NOMO-1 (cell line): ENCODE measurements at regions not wholly inside any gene's neighbourhood (a gene's known extent, or its start where the extent isn't known, plus 50 kb on each side); places are given as distances from the start of the nearest gene placed in this dataset.
"Not testable (repeated sequence)": the region's sequence is repeated elsewhere in the genome, so short reads cannot be mapped to it uniquely, and the experiment has no call there.

Experiments used
- DNase-seq, 2 experiments: peaks; one replicate each; lab custom pipeline; 2025; ENCODE audit not compliant: unreplicated experiment in 2 of 2; lab: John Stamatoyannopoulos, UW

DNA sequence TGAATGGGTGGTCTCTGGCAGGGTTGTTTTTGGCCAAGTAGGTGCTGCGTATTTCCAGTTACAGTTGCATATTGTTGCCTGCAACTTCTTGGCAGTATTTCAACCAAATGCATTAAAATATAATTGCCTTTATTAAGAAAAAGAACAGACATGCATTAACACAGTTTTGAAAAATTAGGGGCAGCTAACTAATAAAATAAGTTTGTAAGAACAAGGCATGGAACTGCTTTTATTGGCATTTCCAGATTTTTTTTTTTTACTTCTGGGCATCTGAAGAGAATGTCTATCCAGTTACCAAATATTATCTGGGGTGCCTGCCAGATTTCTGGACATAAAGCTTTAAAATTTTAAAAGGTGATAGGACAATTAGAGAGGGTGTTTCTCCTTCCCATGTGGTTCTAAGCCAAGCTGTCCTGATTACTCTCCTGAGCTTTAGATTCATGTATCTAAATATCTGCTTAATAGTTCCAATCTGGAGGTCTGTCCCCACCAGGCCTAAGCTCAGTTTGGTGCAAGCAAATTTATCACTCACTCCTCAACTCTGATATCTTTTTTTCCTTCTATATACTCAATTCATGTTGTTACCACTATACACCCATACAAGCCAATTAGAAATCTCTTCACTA, 553.3 kb upstream of the USP24 start:
- DNase-seq, result no peak

DNA sequence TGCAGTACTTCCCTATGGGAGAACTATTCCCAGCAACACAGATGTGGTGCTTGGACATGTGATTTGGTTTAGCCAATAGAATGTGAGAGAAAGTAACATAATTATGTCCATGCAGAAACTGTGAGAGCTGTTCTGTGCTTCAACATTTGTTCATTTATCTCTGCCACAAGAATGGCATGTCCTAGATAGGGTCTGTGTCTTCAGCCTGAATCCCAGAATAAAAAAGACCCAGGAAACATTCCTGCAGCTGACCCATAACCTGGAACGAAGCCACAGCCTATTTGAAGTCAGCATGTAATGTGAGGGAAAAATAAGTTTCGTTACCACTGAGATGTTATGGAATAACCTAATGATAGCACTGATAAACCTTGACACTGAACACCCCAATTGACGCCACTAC, 552.0 kb upstream of the USP24 start:
- no peak for DNase-seq

DNA sequence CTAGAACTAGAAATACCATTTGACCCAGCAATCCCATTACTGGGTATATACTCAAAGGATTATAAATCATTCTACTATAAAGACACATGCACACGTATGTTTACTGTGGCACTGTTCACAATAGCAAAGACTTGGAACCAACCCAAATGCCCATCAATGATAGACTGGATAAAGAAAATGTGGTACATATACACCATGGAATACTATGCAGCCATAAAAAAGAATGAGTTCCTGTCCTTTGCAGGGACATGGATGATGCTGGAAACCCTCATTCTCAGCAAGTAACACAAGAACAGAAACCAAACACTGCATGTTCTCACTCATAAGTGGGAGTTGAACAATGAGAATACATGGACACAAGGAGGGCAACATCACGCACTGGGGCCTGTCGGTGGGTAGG, 550.3 kb upstream of the USP24 start:
- DNase-seq, result not testable (repeated sequence)

DNA sequence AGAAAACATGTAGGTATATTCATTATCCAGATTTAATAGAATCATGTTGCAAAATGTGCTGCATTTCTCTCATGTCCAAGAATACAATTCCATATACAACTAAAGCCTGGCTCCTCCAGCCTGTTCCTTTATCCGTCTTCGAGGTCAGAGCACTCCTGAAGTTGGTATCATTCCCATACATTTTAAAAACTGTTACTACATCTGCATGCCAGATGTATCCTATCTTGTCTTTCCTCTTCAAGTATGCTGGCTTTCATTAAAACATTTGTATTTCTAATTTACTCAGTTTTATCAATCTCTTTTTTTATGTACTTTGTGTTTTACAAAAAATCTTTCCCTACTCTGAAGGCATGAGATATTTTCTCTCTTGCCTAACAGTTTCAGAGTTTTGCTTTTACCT, 536.6 kb upstream of the USP24 start:
- DNase-seq, result no peak

DNA sequence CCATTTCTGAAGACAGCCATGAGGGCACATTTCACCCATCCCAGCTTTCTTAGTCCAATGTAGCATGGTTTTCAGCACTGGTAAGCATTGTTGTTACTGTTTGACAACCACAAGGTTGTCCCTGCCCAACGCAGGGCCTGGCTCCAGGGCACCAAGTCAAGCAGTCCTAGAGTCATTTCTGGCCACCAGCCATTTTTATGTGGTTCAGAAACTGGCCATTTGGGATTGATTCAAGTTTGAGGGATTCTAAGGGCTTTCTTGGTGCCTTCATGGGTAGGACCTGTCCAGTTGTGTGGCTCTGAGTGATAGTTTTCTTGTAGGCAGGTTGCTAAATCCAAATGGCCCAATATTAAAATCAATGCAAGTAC, 535.4 kb upstream of the USP24 start:
- no peak for DNase-seq

DNA sequence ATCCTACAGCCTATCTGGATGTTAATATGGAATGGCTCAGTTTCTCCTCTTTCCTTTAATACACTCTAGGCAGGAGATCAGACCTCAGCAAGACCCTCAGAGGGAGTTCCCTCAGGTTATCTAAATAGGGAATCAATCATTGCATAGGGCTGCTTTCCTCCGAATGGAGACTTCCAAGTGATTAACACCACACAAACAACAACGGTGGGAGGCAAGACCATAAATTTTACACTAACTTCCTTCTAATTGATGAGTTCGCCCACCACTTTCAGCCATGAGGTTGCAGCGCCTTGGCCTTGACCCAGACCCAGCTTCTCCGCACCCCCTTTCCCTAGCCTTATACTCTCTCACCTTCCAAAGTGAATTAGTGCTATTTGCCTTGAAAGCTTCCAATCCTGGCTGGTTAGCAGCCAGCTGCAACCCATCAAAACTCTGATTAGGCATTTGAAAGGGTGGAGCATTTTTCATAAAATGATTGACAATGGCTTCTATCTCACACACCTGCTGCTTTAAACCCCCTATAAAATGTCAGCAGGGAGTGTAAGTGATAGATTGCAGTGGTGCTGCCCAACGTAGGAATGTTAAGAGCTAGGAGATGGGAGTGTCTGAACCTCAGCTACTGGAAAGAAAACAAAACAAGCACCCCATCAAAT, 534.9 kb upstream of the USP24 start:
- no peak for DNase-seq

DNA sequence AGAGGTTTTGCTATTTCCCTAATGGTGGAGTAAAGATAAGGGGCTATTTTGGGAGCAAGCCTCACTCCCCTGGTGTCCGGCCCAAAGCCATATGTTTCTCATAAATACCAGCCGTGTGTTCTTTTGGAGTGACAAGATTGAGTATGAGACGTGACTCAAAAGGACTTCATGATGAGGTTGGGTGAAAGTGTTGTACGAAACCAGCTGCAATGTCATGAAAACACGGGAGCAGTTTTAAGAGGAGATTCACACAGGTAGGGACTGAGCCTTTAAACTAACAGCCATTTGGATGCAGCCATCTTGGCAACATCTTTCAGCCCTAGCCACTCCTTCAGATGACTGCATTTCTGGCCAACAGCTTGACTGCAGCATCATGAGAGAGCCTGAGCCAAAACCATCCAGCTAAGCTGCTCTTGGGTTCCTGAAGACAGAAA, 532.3 kb upstream of the USP24 start:
- DNase-seq, result no peak

DNA sequence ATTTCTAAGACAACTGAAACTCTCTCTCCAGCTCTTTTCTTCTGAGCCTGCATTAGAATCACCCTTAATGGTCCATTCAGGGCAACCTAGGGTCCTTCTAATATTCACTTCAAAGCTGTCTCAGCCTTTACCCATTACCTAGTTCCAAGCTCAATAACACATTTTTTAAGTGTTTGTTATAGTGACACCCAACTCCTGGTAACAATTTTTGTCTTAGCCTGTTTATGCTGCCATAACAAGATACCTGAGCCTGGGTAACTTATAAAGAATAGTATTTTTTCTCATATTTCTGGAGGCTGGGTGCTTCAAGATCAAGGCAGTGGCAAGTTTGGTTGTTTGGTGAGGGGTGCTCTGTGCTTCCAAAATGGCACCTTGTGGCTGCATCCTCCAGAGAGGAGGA, 531.5 kb upstream of the USP24 start:
- DNase-seq, result no peak

DNA sequence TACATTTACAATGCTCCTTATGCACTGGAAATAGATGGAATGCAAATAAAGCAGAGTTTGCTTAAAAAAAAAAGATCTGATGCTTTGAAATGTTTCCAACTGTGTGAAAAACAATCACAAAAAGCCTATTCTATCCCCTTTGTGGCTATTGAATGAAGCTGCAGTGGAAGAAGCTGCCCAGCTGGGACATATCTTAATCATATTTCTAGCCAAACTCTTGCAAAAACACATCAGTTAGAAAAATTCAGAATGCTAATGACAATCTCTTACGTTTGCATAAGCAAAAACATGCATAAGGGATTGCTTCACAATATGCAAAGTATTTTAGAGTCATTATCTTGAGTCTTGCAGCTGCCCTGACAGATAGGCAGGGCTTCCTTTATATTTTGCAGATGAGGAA, 526.4 kb upstream of the USP24 start:
- DNase-seq, result no peak

DNA sequence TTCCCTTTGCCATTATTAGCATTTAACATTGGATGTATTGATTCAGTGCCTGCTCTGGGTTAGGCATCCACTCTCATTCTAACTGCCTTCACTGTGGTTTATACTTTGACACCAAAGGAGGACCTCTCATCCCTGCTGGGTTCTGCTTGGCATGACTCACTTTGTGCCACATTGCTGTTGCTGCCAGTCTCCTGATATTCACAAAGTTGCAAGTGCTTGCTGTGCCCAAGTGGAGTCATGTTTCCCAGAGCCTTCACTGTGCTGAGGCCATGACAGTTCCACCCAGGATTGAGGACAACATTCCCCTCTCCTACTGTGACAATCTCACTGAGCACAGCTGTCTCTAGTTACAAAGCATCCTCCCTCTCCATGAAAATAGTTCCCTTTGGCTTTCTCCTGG, 519.9 kb upstream of the USP24 start:
- DNase-seq, result no peak

DNA sequence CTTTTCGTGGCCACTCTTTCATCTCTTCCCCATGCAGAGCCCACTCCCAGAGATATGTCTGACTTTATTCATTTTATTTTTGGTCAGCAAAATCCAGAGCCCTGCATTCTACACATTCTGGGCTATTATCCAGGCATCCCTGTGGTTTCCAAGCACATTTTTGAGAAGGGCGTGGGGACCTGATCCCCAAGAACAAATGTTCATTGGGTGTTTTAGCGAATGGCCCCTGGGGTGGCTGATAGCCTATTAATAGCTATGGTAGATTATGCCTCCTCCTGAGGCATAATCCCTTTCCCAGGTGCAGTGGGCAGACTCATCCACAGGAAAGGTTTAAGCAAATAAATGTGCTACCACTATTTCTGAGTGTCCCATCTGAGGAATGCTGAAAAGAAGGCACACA, 511.8 kb upstream of the USP24 start:
- DNase-seq, result no peak

DNA sequence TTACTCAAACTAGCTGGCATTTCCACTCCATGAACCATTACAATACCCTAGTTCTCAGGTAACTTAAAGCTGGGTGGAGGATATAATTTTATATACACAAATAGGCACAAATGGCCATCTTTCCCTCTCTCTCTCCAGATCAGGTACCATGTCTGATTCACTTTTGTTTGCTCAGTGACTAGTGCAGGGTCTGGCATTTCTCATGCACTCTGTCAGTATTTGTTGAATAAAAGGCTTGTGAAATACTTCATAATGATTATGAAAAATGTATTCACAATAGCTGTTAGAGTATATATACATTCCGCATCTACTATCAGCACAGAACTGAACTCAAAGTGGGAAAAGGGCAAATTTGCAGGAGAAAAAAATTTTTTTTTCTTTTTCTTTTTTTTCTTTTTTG, 510.2 kb upstream of the USP24 start:
- no peak for DNase-seq

DNA sequence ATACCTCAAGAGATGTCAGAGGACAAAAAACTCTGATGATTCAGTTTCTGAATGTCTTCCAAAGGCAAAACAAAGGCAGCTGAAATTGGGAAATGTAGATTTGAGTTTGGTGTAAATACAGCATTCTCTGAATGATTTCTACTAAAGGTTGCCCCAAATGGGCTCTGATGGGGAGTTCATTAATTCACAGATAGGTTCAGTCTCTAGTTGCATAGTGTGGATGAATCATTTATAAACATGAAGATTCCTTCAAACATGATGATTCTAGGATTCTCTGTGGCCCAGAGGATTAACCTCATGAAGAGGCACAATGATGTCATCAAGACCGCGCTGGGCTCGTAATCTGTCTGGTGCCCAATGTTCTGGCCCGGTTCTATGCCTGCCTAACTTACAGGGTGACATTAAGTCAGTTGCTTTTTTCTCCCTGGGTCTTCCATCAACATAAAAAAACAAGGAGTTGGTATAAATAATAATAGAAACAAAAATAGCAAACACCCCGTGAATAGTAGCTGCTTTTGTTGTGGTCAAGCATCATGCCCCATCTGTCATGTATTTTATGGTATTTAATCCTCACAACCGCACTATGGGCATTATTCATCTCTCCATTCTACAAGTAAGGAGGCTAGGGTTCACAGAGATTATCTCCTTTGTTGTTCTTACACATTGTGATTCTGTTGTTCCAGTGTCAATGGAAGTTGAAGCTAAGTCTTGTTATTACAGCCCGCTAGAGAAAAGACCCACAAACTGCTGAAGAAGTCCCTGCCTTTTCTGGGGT, 509.6 kb upstream of the USP24 start:
- DNase-seq, result no peak

DNA sequence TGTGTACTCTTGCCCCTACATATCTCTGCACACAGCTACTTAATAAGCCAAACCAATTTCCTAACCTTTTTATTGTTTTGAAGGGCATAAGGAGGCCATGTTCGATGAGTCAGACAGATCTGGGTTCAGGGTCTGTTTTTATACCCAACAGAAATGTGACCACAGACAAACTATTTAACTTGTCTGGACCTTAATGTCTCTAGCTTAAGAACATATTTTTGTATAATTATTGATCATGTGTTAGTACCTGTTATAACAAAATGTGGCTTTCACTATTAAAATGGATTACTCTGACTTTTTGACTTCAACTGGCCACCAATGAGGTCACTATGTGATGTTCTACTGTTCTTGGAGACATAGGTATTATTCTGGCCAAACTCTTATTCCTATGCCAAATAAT, 507.8 kb upstream of the USP24 start:
- no peak for DNase-seq

DNA sequence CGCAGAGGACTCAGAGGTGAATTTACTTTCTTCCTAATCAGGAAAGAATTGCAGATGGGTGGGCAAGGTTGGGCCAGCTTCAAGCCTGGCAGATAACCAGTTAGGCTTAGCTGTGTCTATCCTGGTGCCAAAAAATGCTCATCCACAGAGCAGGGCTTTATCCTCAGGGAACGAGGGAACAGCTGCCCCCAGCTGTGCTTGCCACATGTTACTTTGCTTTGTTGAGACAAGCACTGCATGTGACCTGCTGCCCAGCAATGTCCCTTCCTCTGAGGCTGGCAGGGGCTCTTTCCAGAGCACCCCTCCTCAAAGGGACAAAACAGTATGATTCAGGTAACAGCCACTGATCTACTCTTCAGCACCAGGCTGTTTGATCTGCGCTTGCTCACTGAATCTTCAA, 505.1 kb upstream of the USP24 start:
- no peak for DNase-seq

DNA sequence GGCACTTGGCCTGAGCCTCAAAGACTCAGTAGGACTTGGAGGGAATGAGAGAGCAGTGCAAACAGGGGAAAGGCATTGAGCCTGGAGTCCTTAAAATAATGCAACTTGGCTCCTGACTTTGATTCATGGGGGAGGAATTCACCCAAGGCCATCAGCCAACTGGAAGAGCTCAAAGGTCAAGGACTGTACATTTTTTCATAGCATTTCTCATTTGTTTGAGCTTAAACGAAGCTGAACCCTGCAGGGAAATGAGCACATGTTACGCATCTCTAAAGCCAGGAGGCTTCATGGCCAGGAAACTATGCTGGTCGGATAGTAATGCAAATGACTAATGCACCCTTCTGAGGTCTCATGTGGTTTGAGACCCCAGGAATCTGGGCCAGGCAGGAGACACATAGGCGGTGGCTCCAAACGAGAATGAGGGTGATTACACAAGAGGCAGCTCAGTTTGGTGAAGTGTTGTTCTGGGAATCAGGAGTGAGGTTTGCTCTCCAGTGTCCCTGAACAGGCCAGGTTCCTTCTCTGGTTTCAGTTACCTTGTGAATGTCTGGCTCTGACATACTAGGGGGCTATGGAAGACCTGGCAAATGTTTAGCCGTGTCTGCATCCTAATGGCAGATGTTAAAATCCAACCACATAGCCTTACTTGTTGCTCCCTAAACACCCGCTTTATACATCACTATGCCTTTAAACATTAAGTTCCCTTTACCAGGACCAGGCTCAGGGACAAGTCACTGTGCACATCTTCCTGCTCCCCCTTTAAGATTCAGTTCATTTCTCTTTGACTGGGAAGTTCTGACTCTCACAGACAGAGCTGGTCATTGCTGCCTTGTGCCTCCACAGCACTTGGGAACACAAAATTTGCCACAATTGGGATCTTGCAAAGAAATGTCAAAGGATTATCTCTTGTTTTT, 503.9 kb upstream of the USP24 start:
- DNase-seq, result no peak

DNA sequence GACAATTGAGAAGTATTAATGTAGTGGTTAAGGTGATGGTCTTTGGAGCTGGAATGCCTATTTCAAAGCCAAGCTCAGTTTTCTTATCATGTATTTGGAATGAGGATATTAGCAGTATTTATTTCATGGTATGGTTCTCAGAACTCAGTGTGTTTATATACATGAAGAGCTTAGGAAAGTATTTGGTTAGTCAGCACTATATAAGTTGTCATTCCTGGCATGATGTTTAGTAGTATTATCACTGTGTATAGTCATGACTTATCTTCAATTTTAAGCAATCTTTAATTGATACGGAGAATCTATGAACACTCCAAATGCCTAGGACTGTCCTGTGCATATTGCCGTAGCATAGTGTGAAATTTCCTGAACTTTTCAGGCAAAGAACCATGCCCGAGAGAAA, 501.9 kb upstream of the USP24 start:
- DNase-seq, result no peak

DNA sequence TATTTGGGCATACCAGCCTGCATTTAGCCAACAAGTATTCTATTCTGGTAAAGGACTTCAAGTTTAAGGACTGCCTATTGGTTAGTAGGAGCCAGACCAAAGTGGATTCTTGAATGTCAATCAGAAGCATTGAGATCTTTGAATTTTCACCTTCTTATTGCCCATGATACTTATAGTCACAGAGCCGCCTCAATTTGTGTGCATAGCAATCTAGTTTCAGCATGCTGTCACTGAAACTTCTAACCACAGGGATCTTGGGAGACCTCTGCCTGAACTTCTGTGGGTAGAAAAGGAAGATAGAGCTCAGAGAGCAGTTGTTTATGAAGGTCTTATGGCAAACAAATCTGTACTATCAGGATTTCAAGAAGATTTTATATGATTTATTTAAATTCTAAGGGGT, 501.4 kb upstream of the USP24 start:
- no peak for DNase-seq

DNA sequence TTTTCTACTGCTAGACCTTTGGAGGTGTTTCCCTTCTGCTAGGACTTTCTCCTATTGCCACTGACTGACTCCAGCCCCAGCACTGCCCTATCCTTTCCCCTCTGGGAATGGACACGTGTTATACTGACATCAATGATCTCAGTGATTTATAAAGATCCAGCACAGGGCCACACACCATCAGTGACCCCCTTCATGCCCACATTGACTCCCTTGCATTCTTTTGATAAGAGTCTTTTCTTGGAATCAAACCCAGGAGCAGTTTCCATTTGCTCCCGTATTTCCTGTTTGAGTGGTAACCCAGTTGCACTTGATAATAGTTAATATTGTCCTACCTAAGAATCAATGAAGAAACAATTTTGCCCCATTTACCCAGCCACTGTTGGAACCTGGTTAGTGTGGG, 501.0 kb upstream of the USP24 start:
- DNase-seq, result no peak

DNA sequence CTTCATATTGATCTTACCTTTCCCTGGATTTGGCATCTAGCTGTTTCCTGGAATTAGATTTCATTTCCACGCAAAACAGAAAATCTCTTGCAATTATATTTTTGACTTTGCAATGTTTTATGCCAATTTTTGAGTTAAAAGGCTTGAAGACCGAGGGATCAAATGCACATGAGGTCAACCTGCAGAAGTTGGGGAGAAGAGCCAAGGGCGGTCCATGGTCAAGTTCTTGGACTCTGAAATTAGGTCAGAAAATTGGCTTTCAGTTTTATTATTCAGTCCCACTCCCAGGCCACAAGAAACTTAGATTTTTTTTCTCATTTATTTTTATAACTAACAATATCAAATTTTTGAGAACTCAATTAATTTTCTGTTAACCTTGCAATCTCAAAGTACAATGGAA, 499.1 kb upstream of the USP24 start:
- no peak for DNase-seq

DNA sequence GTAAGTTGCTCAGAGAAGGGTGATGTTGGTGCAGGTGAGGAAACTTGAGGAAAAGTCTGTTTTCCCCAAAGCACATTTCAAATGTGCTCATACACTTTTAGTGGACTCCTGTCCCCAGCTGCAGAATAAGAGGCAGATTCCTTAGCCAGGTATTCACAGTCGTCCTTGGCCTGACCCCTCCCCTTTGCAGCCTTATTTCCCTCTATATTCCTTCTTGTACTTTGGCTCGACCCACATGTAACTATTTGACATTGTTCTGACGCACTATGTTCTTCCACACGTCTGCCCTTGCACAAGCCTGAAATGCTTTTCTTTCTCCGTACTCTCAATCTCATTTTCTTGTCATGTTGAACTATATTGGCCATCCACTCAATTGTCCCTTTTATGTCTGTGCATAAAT, 498.4 kb upstream of the USP24 start:
- no peak for DNase-seq
